A172 (cell line): ENCODE measurements at regions not wholly inside any gene's neighbourhood (a gene's known extent, or its start where the extent isn't known, plus 50 kb on each side); places are given as distances from the start of the nearest gene placed in this dataset.

Experiments used
- DNase-seq: peaks from one replicate; pipeline ENCODE4 v3.0.0-alpha.2; 2015; ENCODE audit warnings: low spot score

GRCh38 chr1:199959775-199960110, 67.8 kb upstream of the NR5A2 start:
- no peak for DNase-seq

- DNase-seq, result no peak
Measured at GRCh38 chr1:199970125-199970524, 57.4 kb upstream of the NR5A2 start.

- no peak for DNase-seq
Measured at GRCh38 chr1:199976496-199977144, 50.9 kb upstream of the NR5A2 start.
